Effector memory CD4-positive, alpha-beta T cell (primary cell): ENCODE measurements at regions not wholly inside any gene's neighbourhood (a gene's known extent, or its start where the extent isn't known, plus 50 kb on each side); places are given as distances from the start of the nearest gene placed in this dataset.

Experiments used
- DNase-seq, 3 donors: peaks; one replicate each; pipeline ENCODE4 v3.0.0-alpha.2; 2020
- H3K27ac ChIP-seq: 2 replicates; pipeline ENCODE4 v1.7.0; 2013; ENCODE audit warnings: mild to moderate bottlenecking, low read length, moderate library complexity; ENCODE audit not compliant: insufficient read depth, poor library complexity, severe bottlenecking
- H3K27me3 ChIP-seq: replicated peaks from 2 replicates; pipeline ENCODE4 v1.7.0; 2013; ENCODE audit warnings: mild to moderate bottlenecking, low read length; ENCODE audit not compliant: insufficient read depth, control insufficient read depth, poor library complexity, severe bottlenecking
- H3K36me3 ChIP-seq: 2 replicates; pipeline ENCODE4 v1.7.0; 2013; ENCODE audit warnings: mild to moderate bottlenecking, low read length, moderate library complexity; ENCODE audit not compliant: control insufficient read depth, insufficient read depth
- H3K4me1 ChIP-seq: 2 replicates; pipeline ENCODE4 v1.7.0; 2013; ENCODE audit warnings: low read length, mild to moderate bottlenecking; ENCODE audit not compliant: control insufficient read depth, insufficient read depth, poor library complexity, severe bottlenecking
- H3K4me3 ChIP-seq: 2 replicates; pipeline ENCODE4 v1.7.0; 2013; ENCODE audit warnings: low read length, low read depth, mild to moderate bottlenecking; ENCODE audit not compliant: insufficient read depth, poor library complexity, severe bottlenecking
- H3K9me3 ChIP-seq: 2 replicates; pipeline ENCODE4 v1.7.0; 2013; ENCODE audit warnings: mild to moderate bottlenecking, low read length, moderate library complexity; ENCODE audit not compliant: control insufficient read depth

DNA sequence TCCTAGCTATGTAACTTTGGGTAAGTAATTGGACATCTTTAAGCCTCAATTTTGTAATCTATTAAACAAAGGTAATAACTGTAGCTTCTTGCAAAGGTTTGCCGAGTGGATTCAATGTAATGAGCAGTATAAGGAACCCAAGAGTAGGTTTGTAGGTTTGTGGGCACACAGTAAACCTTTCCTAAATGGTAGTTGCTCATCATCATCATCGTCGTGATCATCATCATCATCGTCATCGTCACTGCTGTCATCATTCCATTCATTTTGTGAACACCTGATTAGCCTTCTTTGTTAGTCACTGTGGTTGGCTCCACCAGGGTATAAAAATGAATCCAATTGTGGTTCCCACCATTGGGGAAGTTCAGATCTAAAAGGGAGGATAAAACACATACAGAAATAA is 223.1 kb upstream of the KIRREL3 start:
- Histone ChIP-seq H3K4me1 (no peaks in the 10 kb centered on the region), H3K9me3 (no peaks in the 10 kb centered on the region), H3K4me3 (no peak overlapping the region), H3K36me3 (no peaks in the 10 kb centered on the region), H3K27me3 (no peaks in the 10 kb centered on the region), H3K27ac (no peak overlapping the region)
- no peak for DNase-seq

GRCh38 chr11:127223026-127223425 is 222.5 kb upstream of the KIRREL3 start:
- no peak overlapping the region for H3K4me3 ChIP-seq
- no peaks in the 10 kb centered on the region for H3K27me3 ChIP-seq
- H3K4me1 ChIP-seq = no peaks in the 10 kb centered on the region
- no peaks in the 10 kb centered on the region for H3K9me3 ChIP-seq
- no peaks in the 10 kb centered on the region for H3K36me3 ChIP-seq
- DNase-seq = no peak
- no peak overlapping the region for H3K27ac ChIP-seq

DNA sequence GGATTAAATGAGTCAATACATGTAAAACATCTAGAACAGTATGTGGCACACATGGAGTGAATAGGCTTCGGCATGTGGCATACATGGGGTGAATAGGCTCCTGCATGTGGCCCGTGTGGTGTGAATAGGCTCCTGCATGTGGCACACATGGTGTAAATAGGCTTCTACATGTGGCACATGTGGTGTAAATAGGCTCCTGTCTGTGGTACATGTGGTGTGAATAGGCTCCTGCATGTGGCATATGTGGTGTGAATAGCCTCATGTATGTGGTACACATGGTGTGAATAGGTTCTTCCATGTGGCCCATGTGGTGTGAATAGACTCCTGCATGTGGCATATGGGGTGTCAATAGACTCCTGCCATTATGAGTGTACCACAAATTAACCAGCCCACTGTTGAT is 219.1 kb upstream of the KIRREL3 start:
- H3K36me3 ChIP-seq = no peaks in the 10 kb centered on the region
- no peak overlapping the region for H3K27ac ChIP-seq
- H3K9me3 ChIP-seq = no peaks in the 10 kb centered on the region
- DNase-seq = no peak
- no peaks in the 10 kb centered on the region for H3K27me3 ChIP-seq
- no peak overlapping the region for H3K4me3 ChIP-seq
- H3K4me1 ChIP-seq = no peaks in the 10 kb centered on the region

DNA sequence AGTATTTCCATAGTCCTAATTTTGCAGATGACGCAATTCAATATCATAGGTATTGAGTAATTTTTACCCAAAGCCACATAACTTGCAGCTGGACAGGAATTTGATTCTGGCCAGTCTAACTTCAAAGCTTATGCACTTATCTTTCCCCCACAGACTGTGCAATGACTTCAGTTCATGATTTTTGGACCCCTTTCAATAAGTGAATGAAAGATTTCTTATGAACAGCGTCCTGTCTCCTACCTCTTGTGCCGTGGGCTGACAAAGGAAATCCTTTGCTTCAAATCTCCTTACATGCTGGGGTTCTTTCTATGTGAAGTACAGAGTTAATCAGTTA is 217.7 kb upstream of the KIRREL3 start:
- no peak for DNase-seq
- Histone ChIP-seq H3K36me3 (no peaks in the 10 kb centered on the region), H3K9me3 (no peaks in the 10 kb centered on the region), H3K27ac (no peak overlapping the region), H3K4me3 (no peak overlapping the region), H3K27me3 (no peaks in the 10 kb centered on the region), H3K4me1 (no peaks in the 10 kb centered on the region)

GRCh38 chr11:127217452-127218274 is 217.1 kb upstream of the KIRREL3 start:
- Histone ChIP-seq H3K4me3 (no peak overlapping the region), H3K9me3 (no peaks in the 10 kb centered on the region), H3K27ac (no peak overlapping the region), H3K27me3 (no peaks in the 10 kb centered on the region), H3K36me3 (no peaks in the 10 kb centered on the region), H3K4me1 (no peaks in the 10 kb centered on the region)
- no peak for DNase-seq

DNA sequence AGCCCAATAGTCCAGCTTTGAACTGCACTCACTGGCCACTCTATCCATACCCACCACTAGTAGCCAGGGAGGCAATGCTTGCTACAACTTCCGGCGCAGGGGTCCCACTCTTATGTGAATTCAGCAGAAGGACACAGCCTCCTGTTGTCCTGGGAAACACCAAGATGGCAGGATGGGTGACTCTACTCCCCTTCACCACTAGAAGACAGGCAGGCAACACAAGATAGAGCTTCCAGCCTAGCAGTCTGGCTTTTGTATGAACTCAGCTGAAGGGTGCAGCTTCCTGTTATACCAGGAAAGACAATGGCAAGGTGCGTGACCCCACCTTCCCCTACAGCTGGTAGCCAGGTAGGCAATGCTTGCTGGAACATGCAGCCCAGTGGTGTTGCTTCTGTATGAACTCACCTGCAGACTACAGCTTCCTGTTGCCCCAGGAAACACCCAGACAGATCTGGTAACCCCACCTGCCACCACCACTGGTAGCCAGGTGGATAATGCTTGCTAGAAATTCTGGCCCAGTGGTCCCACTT is 205.2 kb upstream of the KIRREL3 start:
- no peaks in the 10 kb centered on the region for H3K36me3 ChIP-seq
- no peak overlapping the region for H3K4me3 ChIP-seq
- no peak for DNase-seq
- H3K4me1 ChIP-seq = no peaks in the 10 kb centered on the region
- no peaks in the 10 kb centered on the region for H3K9me3 ChIP-seq
- no peak overlapping the region for H3K27ac ChIP-seq
- no peaks in the 10 kb centered on the region for H3K27me3 ChIP-seq

DNA sequence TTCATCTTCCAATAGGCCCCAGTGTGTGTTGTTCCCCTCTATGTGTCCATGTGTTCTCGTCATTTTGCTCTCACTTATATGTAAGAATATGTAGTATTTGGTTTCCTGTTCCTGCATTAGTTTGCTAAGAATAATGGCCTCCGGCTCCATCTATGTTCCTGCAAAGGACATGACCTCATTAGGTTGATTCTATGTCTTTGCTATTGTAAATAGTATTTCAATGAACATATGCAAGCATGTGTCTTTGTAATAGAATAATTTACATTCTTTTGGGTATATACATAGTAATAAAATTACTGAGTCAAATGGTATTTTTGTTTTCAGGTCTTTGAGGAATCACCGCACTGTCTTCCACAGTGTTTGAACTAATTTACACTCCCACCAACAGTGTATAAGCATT is 202.9 kb upstream of the KIRREL3 start:
- no peak overlapping the region for H3K27ac ChIP-seq
- H3K36me3 ChIP-seq = no peaks in the 10 kb centered on the region
- no peaks in the 10 kb centered on the region for H3K9me3 ChIP-seq
- DNase-seq = no peak
- no peak overlapping the region for H3K4me3 ChIP-seq
- no peaks in the 10 kb centered on the region for H3K4me1 ChIP-seq
- H3K27me3 ChIP-seq = no peaks in the 10 kb centered on the region

DNA sequence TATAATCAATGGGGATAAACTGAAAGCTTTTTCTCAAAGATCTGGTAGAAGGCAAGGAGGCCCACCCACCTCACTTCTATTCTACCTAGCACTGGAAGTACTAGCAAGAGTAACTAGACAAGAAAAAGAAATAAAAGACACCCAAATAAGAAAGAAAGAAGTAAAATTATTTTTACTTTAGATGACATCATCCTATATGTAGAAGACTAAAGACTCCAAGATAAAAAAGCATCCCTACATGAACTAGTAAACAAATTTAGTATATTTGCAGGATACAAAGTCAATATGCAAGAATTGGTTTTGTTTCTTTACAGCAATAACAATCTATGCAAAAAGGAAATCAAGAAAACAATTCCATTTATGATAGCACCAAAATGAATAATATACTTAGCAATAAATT is 201.5 kb upstream of the KIRREL3 start:
- Histone ChIP-seq H3K4me1 (no peaks in the 10 kb centered on the region), H3K9me3 (no peaks in the 10 kb centered on the region), H3K4me3 (no peak overlapping the region), H3K36me3 (no peaks in the 10 kb centered on the region), H3K27me3 (no peaks in the 10 kb centered on the region), H3K27ac (no peak overlapping the region)
- DNase-seq = no peak

GRCh38 chr11:127199306-127199801 is 198.8 kb upstream of the KIRREL3 start:
- H3K36me3 ChIP-seq = no peaks in the 10 kb centered on the region
- H3K4me3 ChIP-seq = no peak overlapping the region
- DNase-seq = no peak
- H3K4me1 ChIP-seq = no peaks in the 10 kb centered on the region
- H3K27ac ChIP-seq = no peak overlapping the region
- H3K9me3 ChIP-seq = no peaks in the 10 kb centered on the region
- no peaks in the 10 kb centered on the region for H3K27me3 ChIP-seq

GRCh38 chr11:127195501-127196120 is 195.0 kb upstream of the KIRREL3 start:
- DNase-seq = no peak
- no peak overlapping the region for H3K4me3 ChIP-seq
- no peaks in the 10 kb centered on the region for H3K4me1 ChIP-seq
- no peaks in the 10 kb centered on the region for H3K9me3 ChIP-seq
- H3K36me3 ChIP-seq = no peaks in the 10 kb centered on the region
- H3K27ac ChIP-seq = no peak overlapping the region
- no peaks in the 10 kb centered on the region for H3K27me3 ChIP-seq
